GM10248 (cell line): ENCODE measurements at regions not wholly inside any gene's neighbourhood (a gene's known extent, or its start where the extent isn't known, plus 50 kb on each side); places are given as distances from the start of the nearest gene placed in this dataset.
"Not testable (repeated sequence)": the region's sequence is repeated elsewhere in the genome, so short reads cannot be mapped to it uniquely, and the experiment has no call there.

Source experiments
- CTCF ChIA-PET: fragments of 300-600 bp; sonication (Branson Sonifier 250); formaldehyde crosslinking; extraction: SDS; loops from one replicate; lab custom pipeline; 2021; ENCODE audit warnings: antibody characterized with exemption; lab: Yijun Ruan, JAX
- POLR2A ChIA-PET: fragments of 350-650 bp; sonication (Branson Sonifier 250); formaldehyde crosslinking; extraction: SDS; loops from one replicate; lab custom pipeline; 2020; ENCODE audit warnings: antibody characterized with exemption; lab: Yijun Ruan, JAX
- DNase-seq: peaks from one replicate; pipeline ENCODE4 v3.0.0; 2012; ENCODE audit errors: extremely low spot score
- CTCF ChIP-seq: IDR thresholded peaks from 2 replicates; pipeline ENCODE4 v1.5.1; 2012; ENCODE audit warnings: mild to moderate bottlenecking, low read depth; ENCODE audit errors: extremely low read depth, missing control alignments, control extremely low read depth

- POLR2A ChIA-PET = no interaction called here
- CTCF ChIA-PET = interaction anchor here (1.7 kb wide), 1 partner anchor 22 kb away, joined by 5 read pairs; no protein-coding TSS in a partner anchor
- DNase-seq = no peak
- no peak for TF ChIP-seq CTCF
Observed at GRCh38 chr2:180778291-180778690, 202.1 kb upstream of the UBE2E3 start.

GRCh38 chr2:180776921-180777320 lies 203.5 kb upstream of the UBE2E3 start:
- CTCF ChIA-PET = interaction anchor here (1.7 kb wide), 1 partner anchor 24 kb away, joined by 5 read pairs; no protein-coding TSS in a partner anchor
- TF ChIP-seq CTCF = no peak
- no peak for DNase-seq
- POLR2A ChIA-PET = no interaction called here

DNA sequence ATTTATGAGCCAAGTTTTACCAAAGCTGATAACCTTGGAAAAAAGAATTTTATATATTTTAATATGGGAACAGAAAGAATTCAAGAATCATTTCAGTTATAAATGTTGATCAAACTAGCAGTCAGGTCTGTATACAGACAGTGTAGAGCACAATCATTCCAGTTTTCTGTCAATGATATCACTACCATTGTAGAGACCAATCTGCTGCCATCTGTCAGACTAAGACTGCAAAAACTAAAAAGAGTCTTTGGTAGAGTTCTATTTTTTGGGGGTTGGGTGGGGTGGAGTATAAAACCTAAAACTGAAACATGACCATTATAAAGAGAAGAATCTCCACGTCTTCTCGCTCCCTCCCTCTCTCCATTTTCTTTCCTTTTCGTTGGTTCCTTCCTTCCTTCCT lies 204.7 kb upstream of the UBE2E3 start:
- POLR2A ChIA-PET = no interaction called here
- no peak for DNase-seq
- TF ChIP-seq CTCF = no peak
- CTCF ChIA-PET = interaction anchor here (2.3 kb wide), 1 partner anchor 13 kb away, joined by 6 read pairs; no protein-coding TSS in a partner anchor

DNA sequence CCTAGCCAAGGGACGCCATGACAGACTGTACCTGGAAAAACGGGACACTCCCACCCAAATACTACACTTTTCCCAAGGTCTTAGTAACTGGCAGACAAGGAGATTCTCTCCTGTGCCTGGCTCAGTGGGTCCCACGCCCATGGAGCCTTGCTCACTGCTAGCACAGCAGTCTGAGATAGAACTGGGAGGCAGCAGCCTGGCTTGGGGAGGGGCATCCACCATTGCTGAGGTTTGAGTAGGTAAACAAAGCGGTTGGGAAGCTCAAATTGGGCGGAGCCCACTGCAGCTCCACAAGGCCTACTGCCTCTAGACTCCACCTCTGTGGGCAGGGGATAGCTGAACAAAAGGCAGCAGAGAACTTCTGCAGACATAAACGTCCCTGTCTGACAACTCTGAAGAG lies 215.1 kb upstream of the UBE2E3 start:
- CTCF ChIA-PET = interaction anchor here (1.2 to 1.7 kb wide), 2 partner anchors 14 to 24 kb away, joined by 3 read pairs; no protein-coding TSS in a partner anchor

GRCh38 chr2:180763263-180763989 lies 217.0 kb upstream of the UBE2E3 start:
- POLR2A ChIA-PET = no interaction called here
- CTCF ChIA-PET = interaction anchor here (1.2 to 1.5 kb wide), 4 partner anchors 10 to 26 kb away, joined by 3 to 6 read pairs (median 4); no protein-coding TSS in a partner anchor
- TF ChIP-seq CTCF = no peak
- DNase-seq = no peak

More for the DNA sequence above, 215.1 kb upstream of the UBE2E3 start:
- POLR2A ChIA-PET, DNase-seq: not testable (repeated sequence)

GRCh38 chr2:180761224-180761623 lies 219.2 kb upstream of the UBE2E3 start:
- ChIA-PET CTCF (no interaction called here), POLR2A (no interaction called here)
- no peak for DNase-seq
- no peak for TF ChIP-seq CTCF

GRCh38 chr2:180759631-180760030 lies 220.8 kb upstream of the UBE2E3 start:
- ChIA-PET POLR2A (no interaction called here), CTCF (interaction anchor here (1.6 kb wide), 1 partner anchor 29 kb away, joined by 4 read pairs; no protein-coding TSS in a partner anchor)
- no peak for TF ChIP-seq CTCF
- DNase-seq = no peak
